ENCODE measurements at regions not wholly inside any gene's neighbourhood (a gene's known extent, or its start where the extent isn't known, plus 50 kb on each side); places are given as distances from the start of the nearest gene placed in this dataset.

DNA sequence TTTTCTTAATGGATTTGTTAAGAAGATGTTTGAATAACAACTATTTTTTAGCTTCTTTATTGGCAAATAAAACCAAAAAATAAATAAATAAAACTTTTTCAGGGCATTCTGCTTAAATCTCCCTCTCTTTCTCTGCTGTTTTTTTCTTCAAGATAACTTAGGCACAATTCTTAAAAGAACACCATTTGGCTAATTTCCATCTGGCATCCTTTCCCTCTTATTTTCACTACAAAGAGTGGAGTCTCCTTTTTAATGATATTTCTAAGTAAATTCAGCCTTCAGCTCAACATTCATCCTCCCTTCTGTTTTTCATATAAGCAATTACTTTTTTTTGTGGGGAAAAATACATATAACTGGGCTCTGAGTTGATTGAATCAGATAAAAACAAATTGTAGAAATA, 88.1 kb downstream of the PCDH7 start:
- TF ChIP-seq POLR2A (IDR thresholded peaks at IDR 0.05): no peak
- no peak for TF ChIP-seq POLR2AphosphoS5 (IDR thresholded peaks at IDR 0.05)
- TF ChIP-seq, protein P1, sequence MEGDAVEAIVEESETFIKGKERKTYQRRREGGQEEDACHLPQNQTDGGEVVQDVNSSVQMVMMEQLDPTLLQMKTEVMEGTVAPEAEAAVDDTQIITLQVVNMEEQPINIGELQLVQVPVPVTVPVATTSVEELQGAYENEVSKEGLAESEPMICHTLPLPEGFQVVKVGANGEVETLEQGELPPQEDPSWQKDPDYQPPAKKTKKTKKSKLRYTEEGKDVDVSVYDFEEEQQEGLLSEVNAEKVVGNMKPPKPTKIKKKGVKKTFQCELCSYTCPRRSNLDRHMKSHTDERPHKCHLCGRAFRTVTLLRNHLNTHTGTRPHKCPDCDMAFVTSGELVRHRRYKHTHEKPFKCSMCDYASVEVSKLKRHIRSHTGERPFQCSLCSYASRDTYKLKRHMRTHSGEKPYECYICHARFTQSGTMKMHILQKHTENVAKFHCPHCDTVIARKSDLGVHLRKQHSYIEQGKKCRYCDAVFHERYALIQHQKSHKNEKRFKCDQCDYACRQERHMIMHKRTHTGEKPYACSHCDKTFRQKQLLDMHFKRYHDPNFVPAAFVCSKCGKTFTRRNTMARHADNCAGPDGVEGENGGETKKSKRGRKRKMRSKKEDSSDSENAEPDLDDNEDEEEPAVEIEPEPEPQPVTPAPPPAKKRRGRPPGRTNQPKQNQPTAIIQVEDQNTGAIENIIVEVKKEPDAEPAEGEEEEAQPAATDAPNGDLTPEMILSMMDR (IDR thresholded peaks at IDR 0.05): no peak
